Mesendoderm (in vitro differentiated cells): ENCODE measurements at regions not wholly inside any gene's neighbourhood (a gene's known extent, or its start where the extent isn't known, plus 50 kb on each side); places are given as distances from the start of the nearest gene placed in this dataset.

ENCODE experiments used
- DNase-seq: peaks from one replicate; pipeline ENCODE4 v3.0.0; 2013
- H2AK5ac ChIP-seq: 2 replicates; pipeline ENCODE4 v1.6.1; 2013; ENCODE audit warnings: low read length, inconsistent platforms
- H2BK120ac ChIP-seq: 2 replicates; pipeline ENCODE4 v1.6.1; 2013; ENCODE audit warnings: low read depth, mild to moderate bottlenecking, low read length, moderate library complexity, mixed read lengths
- H2BK15ac ChIP-seq: replicated peaks from 2 replicates; pipeline ENCODE4 v1.6.1; 2013; ENCODE audit warnings: low read depth, mild to moderate bottlenecking, moderate library complexity
- H2BK5ac ChIP-seq: 2 replicates; pipeline ENCODE4 v1.6.1; 2013; ENCODE audit warnings: low read length, inconsistent platforms
- H3K18ac ChIP-seq: 2 replicates; pipeline ENCODE4 v1.6.1; 2013; ENCODE audit warnings: mild to moderate bottlenecking, low read length, mixed read lengths
- H3K23ac ChIP-seq: one replicate; pipeline ENCODE4 v1.6.1; 2013; ENCODE audit warnings: low read length
- H3K27ac ChIP-seq: 2 replicates; pipeline ENCODE4 v1.5.1; 2013; ENCODE audit warnings: low read depth, mild to moderate bottlenecking, inconsistent platforms, low read length, moderate library complexity
- H3K27me3 ChIP-seq: 2 replicates; pipeline ENCODE4 v1.6.1; 2013; ENCODE audit warnings: low read length, control low read depth, mild to moderate bottlenecking, inconsistent platforms; ENCODE audit not compliant: insufficient read depth, poor library complexity
- H3K36me3 ChIP-seq: 2 replicates; pipeline ENCODE4 v1.6.1; 2013; ENCODE audit warnings: low read length, inconsistent platforms; ENCODE audit not compliant: control insufficient read depth, insufficient read depth
- H3K4ac ChIP-seq: one replicate; pipeline ENCODE4 v1.6.1; 2013; ENCODE audit warnings: low read depth, mild to moderate bottlenecking, low read length, moderate library complexity
- H3K4me1 ChIP-seq: 2 replicates; pipeline ENCODE4 v1.6.1; 2013; ENCODE audit warnings: low read depth, low read length, inconsistent platforms; ENCODE audit not compliant: control insufficient read depth
- H3K4me2 ChIP-seq: 2 replicates; pipeline ENCODE4 v1.6.1; 2013; ENCODE audit warnings: low read length
- H3K4me3 ChIP-seq: 2 replicates; pipeline ENCODE4 v1.5.1; 2013; ENCODE audit warnings: mild to moderate bottlenecking, low read length
- H3K56ac ChIP-seq: one replicate; pipeline ENCODE4 v1.6.1; 2013; ENCODE audit warnings: low read length
- H3K79me1 ChIP-seq: 2 replicates; pipeline ENCODE4 v1.6.1; 2013; ENCODE audit warnings: low read length, inconsistent platforms
- H3K79me2 ChIP-seq: 2 replicates; pipeline ENCODE4 v1.6.1; 2013; ENCODE audit warnings: mild to moderate bottlenecking, low read length; ENCODE audit not compliant: control insufficient read depth, insufficient read depth
- H3K9ac ChIP-seq: 2 replicates; pipeline ENCODE4 v1.6.1; 2013; ENCODE audit warnings: low read length, inconsistent platforms
- H4K5ac ChIP-seq: one replicate; pipeline ENCODE4 v1.6.1; 2013; ENCODE audit warnings: low read length
- H4K8ac ChIP-seq: one replicate; pipeline ENCODE4 v1.6.1; 2013; ENCODE audit warnings: low read depth, mild to moderate bottlenecking, control low read depth, low read length, moderate library complexity
- WGBS: extraction: QIAGEN DNeasy Blood & Tissue Kit; methylation state at CpG from one replicate; pipeline ENCODE4 v1.1.7; 2013; ENCODE audit warnings: low lambda C conversion rate, missing lambda C conversion rate; ENCODE audit not compliant: insufficient coverage; ENCODE audit errors: extremely low coverage; 5-methylcytosine and 5-hydroxymethylcytosine counted together

GRCh38 chr9:29796291-29796952 is 2223.1 kb upstream of the C9orf72 start:
- Histone ChIP-seq H3K27me3 (no peaks in the 10 kb centered on the region), H2AK5ac (no peak overlapping the region), H2BK5ac (no peak overlapping the region), H3K9ac (no peak overlapping the region), H3K56ac (no peak overlapping the region), H3K79me1 (no peaks in the 10 kb centered on the region), H3K18ac (no peak overlapping the region), H2BK15ac (no peak overlapping the region), H3K36me3 (no peaks in the 10 kb centered on the region), H3K4ac (no peak overlapping the region), H3K23ac (no peak overlapping the region), H3K79me2 (no peaks in the 10 kb centered on the region), H3K4me1 (no peaks in the 10 kb centered on the region), H3K4me2 (no peak overlapping the region), H3K27ac (no peak overlapping the region), H4K8ac (no peak overlapping the region), H3K4me3 (no peak overlapping the region), H4K5ac (no peak overlapping the region), H2BK120ac (no peak overlapping the region)
- no peak for DNase-seq
- WGBS: no CpG with 5 or more reads among the region's 2 CpGs

GRCh38 chr9:29798599-29798998 is 2225.3 kb upstream of the C9orf72 start:
- Histone ChIP-seq H3K23ac (no peak overlapping the region), H3K56ac (no peak overlapping the region), H3K18ac (no peak overlapping the region), H3K27me3 (no peaks in the 10 kb centered on the region), H3K4me1 (no peaks in the 10 kb centered on the region), H3K79me1 (no peaks in the 10 kb centered on the region), H3K4ac (no peak overlapping the region), H3K4me3 (no peak overlapping the region), H4K5ac (no peak overlapping the region), H3K36me3 (no peaks in the 10 kb centered on the region), H4K8ac (no peak overlapping the region), H2BK15ac (no peak overlapping the region), H2AK5ac (no peak overlapping the region), H3K9ac (no peak overlapping the region), H3K27ac (no peak overlapping the region), H3K4me2 (no peak overlapping the region), H2BK120ac (no peak overlapping the region), H3K79me2 (no peaks in the 10 kb centered on the region), H2BK5ac (no peak overlapping the region)
- no CpG with 5 or more reads among the region's 1 CpG for WGBS
- no peak for DNase-seq

GRCh38 chr9:29799227-29799626 is 2225.9 kb upstream of the C9orf72 start:
- H4K5ac ChIP-seq: no peak overlapping the region

GRCh38 chr9:29800821-29801220 is 2227.5 kb upstream of the C9orf72 start:
- Histone ChIP-seq H3K79me1 (no peaks in the 10 kb centered on the region), H3K4me3 (no peak overlapping the region), H2BK120ac (no peak overlapping the region), H3K4ac (no peak overlapping the region), H2AK5ac (no peak overlapping the region), H3K23ac (no peak overlapping the region), H3K9ac (no peak overlapping the region), H3K4me2 (no peak overlapping the region), H2BK15ac (no peak overlapping the region), H3K4me1 (no peaks in the 10 kb centered on the region), H4K5ac (no peak overlapping the region), H3K18ac (no peak overlapping the region), H3K56ac (no peak overlapping the region), H3K79me2 (no peaks in the 10 kb centered on the region), H4K8ac (no peak overlapping the region), H3K36me3 (no peaks in the 10 kb centered on the region), H3K27ac (no peak overlapping the region), H3K27me3 (no peaks in the 10 kb centered on the region), H2BK5ac (no peak overlapping the region)
- DNase-seq: no peak
- no CpG with 5 or more reads among the region's 1 CpG for WGBS

More at GRCh38 chr9:29799227-29799626, 2225.9 kb upstream of the C9orf72 start:
- Histone ChIP-seq H3K56ac (no peak overlapping the region), H4K8ac (no peak overlapping the region), H3K18ac (no peak overlapping the region), H3K27me3 (no peaks in the 10 kb centered on the region), H2BK5ac (no peak overlapping the region), H3K9ac (no peak overlapping the region), H2AK5ac (no peak overlapping the region), H2BK120ac (no peak overlapping the region), H3K27ac (no peak overlapping the region), H3K4me1 (no peaks in the 10 kb centered on the region), H3K4ac (no peak overlapping the region), H3K4me3 (no peak overlapping the region), H3K36me3 (no peaks in the 10 kb centered on the region), H3K79me1 (no peaks in the 10 kb centered on the region), H3K4me2 (no peak overlapping the region), H3K79me2 (no peaks in the 10 kb centered on the region), H3K23ac (no peak overlapping the region), H2BK15ac (no peak overlapping the region)
- no CpG with 5 or more reads among the region's 2 CpGs for WGBS
- DNase-seq: peak; percentile 8

GRCh38 chr9:29802454-29802853 is 2229.2 kb upstream of the C9orf72 start:
- no CpG with 5 or more reads among the region's 3 CpGs for WGBS
- H3K9ac ChIP-seq: no peak overlapping the region
- no peak overlapping the region for H4K5ac ChIP-seq
- no peak for DNase-seq
- H3K4me3 ChIP-seq: no peak overlapping the region
- no peak overlapping the region for H3K23ac ChIP-seq
- no peaks in the 10 kb centered on the region for H3K36me3 ChIP-seq
- no peak overlapping the region for H2BK120ac ChIP-seq
- H3K4me2 ChIP-seq: no peak overlapping the region
- H3K56ac ChIP-seq: no peak overlapping the region
- no peak overlapping the region for H2BK15ac ChIP-seq
- H2BK5ac ChIP-seq: no peak overlapping the region
- no peak overlapping the region for H3K27ac ChIP-seq
- H3K18ac ChIP-seq: no peak overlapping the region
- H3K79me1 ChIP-seq: no peaks in the 10 kb centered on the region
- H3K4me1 ChIP-seq: no peaks in the 10 kb centered on the region
- H2AK5ac ChIP-seq: no peak overlapping the region
- no peaks in the 10 kb centered on the region for H3K79me2 ChIP-seq
- no peak overlapping the region for H4K8ac ChIP-seq
- no peak overlapping the region for H3K4ac ChIP-seq
- H3K27me3 ChIP-seq: no peaks in the 10 kb centered on the region
